DMS53 treated with DMSO at 0.1 percent for 48 hours (cell line): ENCODE measurements at regions not wholly inside any gene's neighbourhood (a gene's known extent, or its start where the extent isn't known, plus 50 kb on each side); places are given as distances from the start of the nearest gene placed in this dataset.

Source experiments
- DNase-seq: peaks from one replicate; lab custom pipeline; 2025; ENCODE audit not compliant: unreplicated experiment; lab: John Stamatoyannopoulos, UW

DNA sequence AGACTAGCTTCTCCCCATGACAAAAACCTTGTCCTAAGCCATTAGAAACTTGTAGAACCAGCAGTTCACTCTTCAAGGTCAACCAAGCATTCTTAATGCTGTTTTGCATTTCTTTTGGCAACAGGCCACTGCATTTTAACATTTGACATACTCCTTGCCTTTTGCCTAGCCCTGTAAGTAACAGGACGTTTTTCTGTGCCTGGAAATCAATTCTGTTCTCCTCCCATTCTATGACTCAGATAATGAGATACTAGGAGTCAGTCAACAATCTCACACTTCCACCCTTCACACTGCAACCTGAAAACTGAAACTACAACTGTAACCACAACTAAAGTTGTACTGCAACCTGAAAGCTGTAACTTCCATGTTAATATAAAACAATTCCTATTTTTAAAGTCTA, 268.7 kb downstream of the MZT1 start:
- DNase-seq: no peak

DNA sequence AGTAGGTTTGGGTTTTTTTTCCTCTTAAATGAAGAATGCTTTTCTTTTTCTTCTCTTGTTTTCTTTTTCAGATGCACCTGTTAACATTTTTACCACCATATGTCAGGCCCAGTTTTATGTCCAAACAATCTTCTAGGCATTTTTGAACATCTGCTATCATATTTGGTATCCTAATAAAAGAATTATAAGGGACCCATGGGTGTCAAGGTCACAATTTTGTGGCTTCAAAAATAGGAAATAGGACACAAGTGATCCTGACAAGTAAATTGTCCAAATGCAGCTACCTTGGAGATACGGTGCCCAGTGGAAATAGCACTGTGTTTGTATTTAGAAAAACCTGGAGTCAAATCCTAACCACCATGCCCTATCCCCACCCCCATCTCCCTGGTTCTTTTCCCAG, 270.3 kb downstream of the MZT1 start:
- DNase-seq: no peak

DNA sequence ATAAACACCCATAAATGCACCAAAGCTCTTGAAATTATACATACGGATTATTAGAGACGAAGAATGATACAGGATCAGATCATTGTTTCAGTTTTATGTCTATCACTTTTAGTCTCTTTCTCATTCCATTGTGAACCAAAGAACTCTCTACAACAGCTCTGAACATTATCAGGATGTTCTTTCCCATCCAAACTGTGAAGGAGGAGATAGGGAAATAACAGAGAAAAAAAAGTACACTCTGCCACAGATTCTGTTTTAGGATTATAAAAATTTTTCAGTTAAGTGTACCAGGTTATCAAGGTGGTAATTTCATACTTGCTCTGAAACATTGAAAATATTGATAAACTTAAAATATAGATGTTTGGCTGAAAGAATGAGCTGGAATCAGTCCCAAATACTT, 270.9 kb downstream of the MZT1 start:
- DNase-seq: no peak

DNA sequence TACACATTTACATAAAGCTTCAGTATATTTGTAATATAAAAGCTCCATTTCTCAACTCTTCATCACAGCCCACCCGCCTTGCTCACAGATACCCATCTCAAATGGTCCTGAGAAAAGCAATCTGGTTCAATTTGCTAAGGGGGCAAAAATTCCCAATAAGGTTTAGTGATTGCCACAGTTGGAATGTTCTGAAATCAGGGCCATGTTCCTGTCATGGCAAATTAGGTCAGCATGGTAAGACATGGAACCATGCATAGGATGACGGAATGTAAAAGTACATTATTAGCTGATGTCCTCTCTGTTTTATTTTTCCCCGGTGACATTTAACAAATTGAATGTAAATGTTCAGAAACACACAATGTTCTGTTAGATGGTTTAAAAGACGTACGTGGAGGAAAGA, 274.3 kb downstream of the MZT1 start:
- no peak for DNase-seq

DNA sequence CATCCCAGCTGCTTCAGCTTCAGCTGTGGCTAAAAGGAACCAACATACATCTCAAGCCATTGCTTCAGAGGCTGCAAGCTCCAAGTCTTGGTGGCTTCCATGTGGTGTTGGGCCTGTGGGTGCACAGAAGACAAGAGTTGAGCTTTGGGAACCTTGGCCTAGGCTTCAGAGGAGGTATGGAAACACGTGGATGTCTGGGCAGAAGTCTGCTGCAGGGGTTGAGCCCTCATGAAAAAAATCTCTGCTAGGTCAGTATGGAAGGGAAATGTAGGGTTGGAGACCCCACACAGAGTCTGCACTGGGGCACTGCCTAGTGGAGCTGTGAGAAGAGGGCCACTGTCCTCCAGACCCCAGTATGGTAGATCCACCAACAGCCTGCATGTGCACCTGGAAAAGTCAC, 279.3 kb downstream of the MZT1 start:
- DNase-seq: no peak

DNA sequence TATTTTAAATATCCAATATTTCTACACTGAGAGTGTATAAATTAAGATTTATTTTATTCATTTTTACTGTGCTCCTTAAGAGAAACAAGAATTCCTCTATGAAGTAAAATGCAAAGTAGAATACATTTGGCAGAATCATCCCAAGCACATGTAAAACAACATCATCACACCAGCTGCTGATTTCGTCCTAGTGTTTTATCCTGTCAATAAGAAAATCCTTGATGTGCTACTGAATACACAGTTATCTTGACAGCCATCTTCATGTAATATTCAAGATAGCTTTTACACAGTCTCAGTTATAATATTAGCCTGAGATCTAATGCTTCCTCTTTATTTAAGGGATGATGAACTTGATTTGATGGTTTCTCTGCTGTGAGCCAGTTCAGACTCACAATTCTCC, 282.4 kb downstream of the MZT1 start:
- no peak for DNase-seq

DNA sequence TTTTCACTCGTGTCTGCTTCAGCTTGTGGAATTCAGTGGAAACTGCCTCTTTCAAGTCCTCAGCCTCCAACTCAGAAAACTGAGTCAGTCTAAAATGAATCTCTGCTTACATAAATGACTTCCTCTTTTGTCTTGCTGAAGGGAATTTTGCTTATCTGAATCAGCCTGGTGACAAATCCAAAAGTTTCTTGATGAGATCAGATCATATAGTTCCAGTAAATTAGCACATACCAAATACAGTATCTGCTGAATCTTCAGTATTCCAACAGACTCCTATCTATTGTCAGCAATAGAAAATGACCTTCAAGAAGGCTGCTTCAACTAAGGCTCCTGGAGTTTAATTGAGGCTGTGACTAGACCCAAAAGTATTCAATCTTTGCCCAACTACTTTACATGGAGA, 290.0 kb downstream of the MZT1 start:
- DNase-seq: no peak

DNA sequence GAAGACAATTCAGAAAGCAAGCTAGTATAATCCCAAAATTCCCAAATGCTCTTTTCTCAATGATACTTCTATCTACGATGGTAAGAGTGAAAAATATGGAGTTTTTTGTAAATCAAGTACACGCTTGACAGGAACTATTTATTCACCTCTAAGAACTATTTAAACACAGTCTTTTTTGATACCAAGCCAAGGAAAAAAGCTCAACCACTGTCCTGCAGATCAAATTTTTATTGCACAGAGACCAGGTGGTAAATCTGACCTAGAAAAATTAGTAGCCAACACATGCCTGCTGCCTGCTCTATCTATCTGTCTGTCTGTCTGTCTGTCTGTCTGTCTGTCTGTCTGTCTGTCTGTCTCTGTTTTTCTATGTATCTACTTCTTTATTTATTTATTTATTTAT, 292.2 kb downstream of the MZT1 start:
- DNase-seq: no peak

DNA sequence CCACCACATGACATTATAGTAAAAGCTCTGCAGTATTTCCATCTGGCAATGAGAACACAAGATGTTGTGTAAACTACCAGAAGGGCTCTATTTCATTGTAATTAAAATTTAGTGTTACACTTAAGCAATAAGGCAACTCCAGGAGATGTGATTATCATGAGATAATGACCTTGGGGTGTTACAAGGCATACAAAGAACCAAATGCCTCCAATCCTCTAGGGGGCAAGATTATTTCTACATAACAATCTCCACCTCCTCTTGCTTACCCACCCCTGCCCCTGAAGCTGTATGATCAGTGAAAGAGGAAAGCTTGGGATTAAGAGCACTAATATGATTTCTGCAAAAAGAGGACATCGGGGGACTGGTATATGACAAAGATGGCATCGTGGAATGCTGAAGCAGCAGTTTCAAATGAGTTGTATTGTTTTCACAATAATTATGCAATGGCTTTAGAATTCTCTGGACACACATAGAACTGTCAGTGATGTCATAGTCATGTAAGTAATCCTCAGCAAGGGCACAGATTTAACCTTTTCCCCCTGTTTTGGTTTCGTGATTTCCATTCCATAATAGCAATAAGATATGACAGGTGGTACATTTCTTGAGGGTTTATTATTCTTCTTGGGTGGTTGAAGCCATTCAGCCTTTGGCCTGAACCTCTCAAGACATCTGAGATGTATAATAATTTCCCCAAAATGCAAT, 295.3 kb downstream of the MZT1 start:
- DNase-seq: no peak

DNA sequence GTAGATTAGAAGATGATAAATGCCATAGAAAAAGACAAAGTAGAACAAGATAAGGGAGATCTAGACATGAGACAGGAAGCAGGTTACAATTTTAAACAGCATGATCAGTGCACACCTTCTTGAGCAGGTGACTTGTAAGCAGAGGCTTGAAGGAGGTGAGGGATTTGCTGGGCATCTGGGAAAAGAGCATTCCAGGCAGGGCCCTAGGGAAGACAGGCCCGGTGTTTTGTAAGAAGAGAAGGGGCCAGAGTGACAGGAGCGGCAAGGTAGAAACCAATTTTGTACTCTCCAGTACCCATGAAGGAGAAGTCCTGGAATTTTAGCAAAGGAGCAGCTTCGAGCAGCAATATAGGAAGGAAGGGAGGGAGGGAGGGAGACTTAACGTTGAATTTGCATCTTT, 296.5 kb downstream of the MZT1 start:
- DNase-seq: no peak

DNA sequence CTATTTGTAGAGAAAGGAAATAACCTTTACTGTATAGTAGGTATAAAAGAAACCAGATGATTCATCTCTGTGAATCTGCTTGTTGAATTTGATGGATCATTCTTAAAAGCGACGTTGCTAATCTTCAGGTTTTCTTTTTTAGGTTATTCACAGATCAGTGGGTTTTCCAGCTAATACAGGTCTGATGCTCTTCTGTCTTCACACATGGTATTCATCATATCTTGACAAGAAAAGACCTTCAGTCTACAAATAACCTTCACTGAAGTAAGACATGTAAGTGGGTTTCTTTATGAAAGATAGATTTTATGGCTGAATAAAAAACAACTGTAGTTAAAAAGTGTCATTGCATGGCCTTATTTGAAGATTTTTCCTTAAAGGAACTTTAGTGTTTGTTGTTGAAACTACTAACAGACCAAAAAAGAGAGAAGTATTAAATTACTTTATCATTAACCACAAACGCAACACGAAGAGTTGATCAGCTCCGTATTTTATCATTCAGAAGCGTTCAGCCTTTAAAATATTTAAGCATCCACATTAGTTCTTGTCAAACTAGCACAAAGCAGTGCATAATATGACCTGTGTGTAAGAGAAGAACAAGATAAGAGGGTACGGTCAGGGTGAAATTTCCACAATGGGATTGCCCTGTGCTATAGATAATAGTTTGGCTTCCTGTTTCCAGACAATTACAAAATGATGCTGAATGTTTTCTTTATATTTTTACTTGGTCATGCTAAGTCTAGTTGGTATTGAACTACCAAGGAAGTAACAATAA, 299.5 kb downstream of the MZT1 start:
- no peak for DNase-seq

DNA sequence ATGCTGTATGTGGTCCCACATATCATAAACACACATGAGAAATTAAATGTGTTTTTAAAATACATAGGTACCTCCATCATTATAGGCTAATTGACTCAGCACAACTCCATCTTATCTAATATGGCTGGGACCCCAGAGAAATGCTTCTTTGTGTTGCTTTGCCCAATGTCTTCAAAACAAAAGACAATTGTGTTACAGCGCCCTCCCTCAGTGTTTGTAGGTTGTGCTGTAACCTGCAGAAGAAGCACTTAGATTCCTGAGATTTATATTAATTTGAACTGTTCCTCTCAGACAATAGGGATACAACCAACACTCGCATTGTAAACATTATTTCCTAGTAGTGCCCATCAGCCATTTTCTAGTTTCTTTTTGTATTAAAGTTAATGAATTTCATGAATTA, 303.4 kb downstream of the MZT1 start:
- no peak for DNase-seq

DNA sequence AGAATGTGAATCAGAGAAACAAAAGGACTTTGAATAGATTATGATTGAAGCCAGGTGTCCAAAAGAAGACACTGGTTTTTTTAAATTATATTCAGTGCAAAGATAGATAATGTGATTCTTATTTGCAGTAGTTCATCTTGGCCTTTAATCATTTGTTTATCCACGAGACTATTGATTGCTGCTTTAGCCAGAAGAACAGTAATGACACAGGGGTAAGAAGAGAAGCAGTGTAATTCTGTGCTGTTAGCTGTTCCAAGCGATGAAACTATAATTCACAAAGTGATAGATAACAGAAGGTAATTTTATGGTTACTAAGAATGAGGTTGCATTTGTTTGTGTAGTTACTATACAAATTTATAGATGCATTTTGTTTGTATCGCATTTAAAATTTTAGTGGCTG, 311.6 kb downstream of the MZT1 start:
- no peak for DNase-seq

DNA sequence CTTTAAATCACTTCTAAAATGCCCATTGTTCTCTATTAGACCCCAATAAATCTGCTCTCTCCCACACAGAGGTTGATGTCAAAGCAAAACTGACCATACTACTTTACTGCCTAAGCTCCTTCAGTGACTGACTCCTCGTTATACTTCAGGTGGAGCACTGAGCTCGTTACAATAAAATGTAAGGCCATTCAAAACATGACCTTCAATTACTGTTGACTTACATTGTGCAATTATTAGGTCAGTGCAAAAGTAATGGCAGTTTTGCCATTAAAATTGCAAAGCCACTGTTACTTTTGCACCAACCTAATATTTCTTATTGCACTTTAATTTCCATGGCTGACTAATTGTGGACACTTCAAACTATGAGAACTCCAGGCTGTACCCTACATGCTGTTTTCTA, 314.9 kb downstream of the MZT1 start:
- no peak for DNase-seq

DNA sequence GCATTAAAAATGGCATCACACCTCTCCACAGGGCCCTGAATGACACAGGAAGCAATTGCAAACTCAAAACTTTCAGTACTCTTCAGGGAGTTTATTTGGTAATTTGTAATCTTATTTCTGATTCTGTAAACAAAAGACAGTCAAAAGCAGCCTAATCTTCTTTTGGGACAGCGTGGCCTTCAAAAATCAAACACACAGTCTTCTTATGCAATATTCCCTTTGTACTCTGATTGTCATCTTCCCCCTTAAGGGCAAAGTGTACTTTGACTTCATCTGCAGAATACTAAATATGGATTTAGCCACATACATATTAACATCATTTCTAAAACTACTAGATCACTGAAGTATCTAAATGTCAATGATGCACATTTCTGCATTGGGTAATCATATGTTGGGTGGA, 322.0 kb downstream of the MZT1 start:
- no peak for DNase-seq

DNA sequence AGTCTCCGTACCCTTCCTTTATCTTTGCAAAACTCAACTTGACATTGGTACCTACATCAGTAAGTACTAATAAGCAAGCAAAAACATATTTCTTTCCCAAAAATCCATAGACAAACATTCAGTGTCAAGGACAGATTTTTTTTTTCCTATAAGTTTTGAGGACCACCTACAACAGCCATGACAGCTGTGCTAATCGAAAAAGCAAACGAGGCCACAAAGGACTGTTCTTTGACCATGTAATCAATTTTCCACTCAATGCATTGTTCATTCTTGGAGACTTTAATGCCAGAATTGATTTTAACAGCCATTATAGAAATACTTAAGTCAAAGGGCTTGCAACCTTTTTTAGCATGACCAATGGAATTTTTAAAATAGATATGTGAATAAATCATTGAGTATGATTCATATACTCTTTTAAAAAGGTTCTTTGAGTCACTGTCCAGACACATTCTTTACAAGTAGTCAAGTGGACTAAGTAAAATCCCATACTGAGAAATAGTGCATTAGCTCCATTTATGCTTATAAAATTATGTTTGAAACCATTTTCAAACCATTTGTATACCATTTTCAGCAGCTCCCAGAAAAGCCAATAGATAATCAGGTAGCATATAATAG, 323.9 kb downstream of the MZT1 start:
- no peak for DNase-seq

DNA sequence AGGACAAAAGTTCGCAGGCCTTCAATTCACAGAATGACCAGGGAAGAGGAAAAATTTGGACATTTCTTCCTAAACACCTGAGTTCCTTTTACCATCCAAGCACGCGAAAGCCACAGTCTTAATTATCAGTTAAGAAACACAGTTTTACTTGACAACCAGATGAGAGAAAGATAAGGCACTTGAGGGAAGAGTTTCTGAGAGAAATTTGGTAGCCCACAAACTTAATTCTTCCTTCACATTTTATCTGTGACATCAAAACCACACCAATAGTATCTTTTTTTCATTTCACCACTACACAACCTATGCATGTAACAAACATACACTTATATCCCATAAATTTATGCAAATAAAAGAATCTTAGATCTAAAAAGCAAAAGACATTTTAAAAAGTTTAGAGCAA, 326.6 kb downstream of the MZT1 start:
- DNase-seq: no peak

DNA sequence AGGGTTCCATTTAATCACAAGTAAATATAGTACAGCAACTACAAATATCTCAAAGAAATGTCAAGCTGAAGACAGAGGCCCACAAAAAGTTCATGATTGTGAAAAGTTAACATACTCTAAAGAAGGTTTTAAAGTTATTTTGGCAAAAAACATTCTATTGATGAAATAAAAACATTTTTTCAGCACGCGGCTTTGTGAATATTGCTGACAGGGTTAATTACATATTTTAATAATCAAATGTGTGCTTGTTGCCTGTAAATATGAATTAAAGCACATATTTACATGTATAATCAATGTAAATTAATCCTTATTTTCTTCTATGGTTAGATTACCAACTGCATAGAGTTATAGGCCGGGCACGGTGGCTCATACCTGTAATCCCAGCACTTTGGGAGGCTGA, 328.1 kb downstream of the MZT1 start:
- DNase-seq: no peak

DNA sequence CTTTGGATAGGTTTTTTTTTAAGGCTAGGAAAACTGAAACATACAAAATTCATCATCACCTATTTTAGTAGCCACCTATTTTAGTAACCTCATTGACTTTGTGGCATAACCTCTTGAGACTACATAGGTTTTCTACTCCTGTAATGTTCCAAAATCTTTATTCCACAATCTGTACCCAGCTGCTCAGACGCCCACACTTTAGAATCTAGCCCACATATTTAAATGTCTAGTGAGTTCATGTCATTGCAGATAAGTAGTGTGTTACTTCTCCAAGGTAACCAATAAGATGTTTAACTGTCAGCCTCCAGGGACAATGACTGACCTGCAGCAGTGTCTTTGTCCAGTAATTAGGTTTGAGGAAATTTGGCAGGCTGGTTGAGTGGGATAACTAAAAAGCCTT, 330.2 kb downstream of the MZT1 start:
- DNase-seq: no peak

DNA sequence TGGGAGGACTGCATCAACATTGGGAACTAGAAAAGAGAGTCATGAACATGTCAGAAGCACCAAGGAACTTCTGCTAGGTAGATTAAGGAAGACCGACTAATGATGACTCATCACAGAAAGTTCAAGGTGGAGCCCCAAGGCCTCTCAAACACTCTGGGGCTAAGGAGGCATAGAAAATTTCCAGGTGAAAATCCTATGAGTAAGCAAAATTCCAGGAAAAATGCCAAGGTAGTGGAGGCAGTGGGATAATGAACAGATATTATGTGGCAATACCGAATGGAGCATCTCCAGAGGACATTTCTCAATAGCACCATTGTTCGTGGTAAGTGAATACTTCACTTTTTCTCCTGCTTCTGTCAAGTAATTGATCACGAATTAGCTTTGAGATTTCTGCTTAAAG, 336.5 kb downstream of the MZT1 start:
- no peak for DNase-seq

DNA sequence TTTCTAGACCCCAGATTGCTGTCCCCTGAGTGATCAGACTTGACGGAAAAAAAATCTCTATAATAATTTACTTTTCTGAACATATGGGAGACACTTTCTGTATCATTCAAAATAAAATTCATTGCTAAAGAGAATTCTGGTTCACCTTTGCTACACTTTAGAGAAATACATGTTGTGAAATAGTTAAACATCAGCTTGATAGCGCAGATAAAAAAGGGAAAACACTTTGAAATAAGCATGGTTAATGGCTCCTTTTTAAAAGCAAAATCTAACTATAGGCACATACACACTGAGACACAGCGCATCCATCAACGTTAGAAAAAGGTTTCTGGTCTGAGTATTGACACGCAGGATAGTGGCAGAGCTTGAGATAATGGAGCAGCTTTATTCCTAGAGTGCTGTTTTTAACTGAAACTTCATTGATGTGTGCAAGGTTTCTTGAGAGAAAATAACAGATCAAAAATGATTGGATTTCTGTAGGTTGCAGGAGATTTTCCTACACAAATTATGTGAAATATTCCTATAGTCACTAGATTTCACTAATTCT, 341.2 kb downstream of the MZT1 start:
- no peak for DNase-seq

DNA sequence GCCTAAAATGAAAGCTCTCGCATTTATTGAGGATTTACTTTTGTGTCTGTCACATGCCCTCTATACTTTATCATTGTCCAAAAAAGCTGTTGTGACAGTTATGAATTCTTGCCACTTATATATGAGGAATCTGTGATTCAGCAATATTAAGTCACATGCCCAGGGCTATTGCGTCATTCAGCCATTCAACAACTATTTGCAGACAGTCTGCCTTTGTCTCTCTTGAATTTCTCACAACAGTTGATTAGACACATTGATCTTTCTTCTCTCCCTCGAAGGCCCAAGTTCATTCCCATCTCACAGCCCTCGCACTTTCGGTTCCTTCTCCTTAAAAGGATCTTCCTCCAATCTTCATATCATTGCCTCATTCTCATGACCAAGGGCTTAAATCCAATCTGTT, 342.6 kb downstream of the MZT1 start:
- DNase-seq: no peak
